ENCODE measurements at regions not wholly inside any gene's neighbourhood (a gene's known extent, or its start where the extent isn't known, plus 50 kb on each side); places are given as distances from the start of the nearest gene placed in this dataset.

DNA sequence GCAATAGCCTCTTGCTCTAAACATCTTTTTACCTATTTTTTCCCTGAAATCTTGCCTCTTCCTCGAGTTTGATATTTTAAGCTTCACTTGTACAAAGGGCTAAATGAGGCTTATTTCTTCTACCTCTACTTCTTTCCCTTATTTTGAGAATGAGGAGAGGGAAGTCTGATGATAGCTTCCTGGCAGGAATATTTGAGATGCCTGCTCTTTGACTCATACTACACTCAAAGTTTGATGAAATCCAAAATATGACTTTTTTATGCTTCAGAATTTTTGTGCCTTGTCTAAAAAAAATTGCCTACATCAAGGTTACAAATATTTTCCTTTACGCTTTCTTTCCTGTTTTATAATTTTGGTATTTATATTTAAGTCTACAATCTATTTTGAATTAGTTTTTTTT is 624.4 kb upstream of the PLXNA2 start:
- CTCF ChIA-PET, result no interaction called here
- no peaks in the 10 kb centered on the region for H3K27me3 Mint-ChIP-seq
- H3K36me3 Mint-ChIP-seq (ENCODE audit: low read depth), result no peaks in the 10 kb centered on the region
- peaks cover 3% of the 10 kb centered on the region for H3K9me3 Mint-ChIP-seq
- H3K4me1 Mint-ChIP-seq (ENCODE audit: low read depth), result no peaks in the 10 kb centered on the region
- TF ChIP-seq, protein P1, sequence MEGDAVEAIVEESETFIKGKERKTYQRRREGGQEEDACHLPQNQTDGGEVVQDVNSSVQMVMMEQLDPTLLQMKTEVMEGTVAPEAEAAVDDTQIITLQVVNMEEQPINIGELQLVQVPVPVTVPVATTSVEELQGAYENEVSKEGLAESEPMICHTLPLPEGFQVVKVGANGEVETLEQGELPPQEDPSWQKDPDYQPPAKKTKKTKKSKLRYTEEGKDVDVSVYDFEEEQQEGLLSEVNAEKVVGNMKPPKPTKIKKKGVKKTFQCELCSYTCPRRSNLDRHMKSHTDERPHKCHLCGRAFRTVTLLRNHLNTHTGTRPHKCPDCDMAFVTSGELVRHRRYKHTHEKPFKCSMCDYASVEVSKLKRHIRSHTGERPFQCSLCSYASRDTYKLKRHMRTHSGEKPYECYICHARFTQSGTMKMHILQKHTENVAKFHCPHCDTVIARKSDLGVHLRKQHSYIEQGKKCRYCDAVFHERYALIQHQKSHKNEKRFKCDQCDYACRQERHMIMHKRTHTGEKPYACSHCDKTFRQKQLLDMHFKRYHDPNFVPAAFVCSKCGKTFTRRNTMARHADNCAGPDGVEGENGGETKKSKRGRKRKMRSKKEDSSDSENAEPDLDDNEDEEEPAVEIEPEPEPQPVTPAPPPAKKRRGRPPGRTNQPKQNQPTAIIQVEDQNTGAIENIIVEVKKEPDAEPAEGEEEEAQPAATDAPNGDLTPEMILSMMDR (IDR thresholded peaks at IDR 0.05), result no peak
- H3K4me3 ChIP-seq (ENCODE audit: low read length), result no peak overlapping the region
- H3K4me3 Mint-ChIP-seq, result no peak overlapping the region
- H3K27ac Mint-ChIP-seq, result no peak overlapping the region
- POLR2A ChIA-PET, result no interaction called here
- ATAC-seq (ENCODE audit: poor library complexity) (no peak), DNase-seq (no peak)
- intact Hi-C loops (cut with DNase I, micrococcal nuclease), result no loop called here
- no peaks in the 10 kb centered on the region for H3K4me1 ChIP-seq (ENCODE audit: insufficient read depth, low read length)
- H3K9me3 ChIP-seq (ENCODE audit: control insufficient read depth in 1 of 2, insufficient read depth in 1 of 2, low read length in 2 of 2), result no peaks in the 10 kb centered on the region
- H3K27ac ChIP-seq (ENCODE audit: low read depth in 1 of 2, low read length in 2 of 2), result no peak overlapping the region
- H3K36me3 ChIP-seq (ENCODE audit: insufficient read depth, low read length), result no peaks in the 10 kb centered on the region
- no peaks in the 10 kb centered on the region for H3K27me3 ChIP-seq (ENCODE audit: control insufficient read depth in 1 of 2, insufficient read depth in 2 of 2, low read length in 2 of 2)

DNA sequence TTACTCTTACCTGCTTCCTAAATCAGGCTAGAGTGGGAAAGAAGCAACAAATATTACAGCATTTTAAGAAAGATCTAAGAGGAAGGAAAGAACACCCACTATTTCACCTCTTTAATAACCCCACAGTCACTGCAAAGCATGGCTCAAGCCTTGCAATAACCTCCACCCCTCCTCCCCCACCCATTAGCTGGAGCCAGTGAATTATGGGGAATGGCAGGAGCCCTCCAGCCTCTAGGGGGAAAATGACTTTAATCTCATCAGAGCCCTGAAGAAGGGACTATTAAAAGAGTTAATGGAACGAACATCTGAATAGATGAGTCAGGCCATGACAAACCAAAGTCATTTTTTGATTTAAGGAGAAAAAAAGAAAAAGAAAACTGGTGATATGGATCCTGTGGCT is 630.7 kb upstream of the PLXNA2 start:
- Histone ChIP-seq H3K27me3 (ENCODE audit: control insufficient read depth in 1 of 2, insufficient read depth in 2 of 2, low read length in 2 of 2) (no peaks in the 10 kb centered on the region), H3K9me3 (ENCODE audit: control insufficient read depth in 1 of 2, insufficient read depth in 1 of 2, low read length in 2 of 2) (no peaks in the 10 kb centered on the region), H3K4me1 (ENCODE audit: insufficient read depth, low read length) (no peaks in the 10 kb centered on the region), H3K36me3 (ENCODE audit: insufficient read depth, low read length) (no peaks in the 10 kb centered on the region), H3K27ac (ENCODE audit: low read depth in 1 of 2, low read length in 2 of 2) (no peak overlapping the region), H3K4me3 (ENCODE audit: low read length) (no peak overlapping the region)
- intact Hi-C loops (cut with DNase I, micrococcal nuclease), result no loop called here
- no peaks in the 10 kb centered on the region for H3K27me3 Mint-ChIP-seq
- CTCF ChIA-PET, result no interaction called here
- peaks cover 8% of the 10 kb centered on the region for H3K9me3 Mint-ChIP-seq
- POLR2A ChIA-PET, result no interaction called here
- H3K27ac Mint-ChIP-seq, result no peak overlapping the region
- no peak for DNase-seq
- H3K4me1 Mint-ChIP-seq (ENCODE audit: low read depth), result no peaks in the 10 kb centered on the region
- H3K36me3 Mint-ChIP-seq (ENCODE audit: low read depth), result no peaks in the 10 kb centered on the region
- no peak overlapping the region for H3K4me3 Mint-ChIP-seq
- no peak for ATAC-seq (ENCODE audit: poor library complexity)
- TF ChIP-seq, protein P1 (IDR thresholded peaks at IDR 0.05), result no peak

DNA sequence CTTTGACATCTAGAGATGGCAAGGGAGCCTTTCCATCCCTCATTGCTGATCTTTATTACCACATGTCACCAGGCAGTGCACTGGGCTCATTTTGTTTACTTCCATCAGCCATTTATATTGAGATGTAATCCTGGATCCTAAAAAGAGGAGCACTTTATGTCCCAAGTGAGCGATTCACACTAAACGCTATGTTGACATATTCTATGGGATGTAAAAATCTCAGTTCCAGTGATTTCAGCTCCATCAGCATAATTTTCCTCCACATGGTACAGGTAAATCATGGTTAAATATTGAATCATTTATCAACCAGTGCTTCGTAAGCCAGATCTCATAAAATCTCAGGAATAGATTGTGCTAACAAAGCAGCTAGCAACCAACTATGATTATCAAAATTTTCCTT is 634.8 kb upstream of the PLXNA2 start:
- CTCF ChIA-PET, result no interaction called here
- Mint-ChIP-seq H3K27ac (no peak overlapping the region), H3K4me3 (no peak overlapping the region), H3K9me3 (peaks cover 5% of the 10 kb centered on the region), H3K36me3 (ENCODE audit: low read depth) (no peaks in the 10 kb centered on the region), H3K27me3 (no peaks in the 10 kb centered on the region), H3K4me1 (ENCODE audit: low read depth) (no peaks in the 10 kb centered on the region)
- H3K27ac ChIP-seq (ENCODE audit: low read depth in 1 of 2, low read length in 2 of 2), result no peak overlapping the region
- no peak overlapping the region for H3K4me3 ChIP-seq (ENCODE audit: low read length)
- no peak for DNase-seq
- H3K27me3 ChIP-seq (ENCODE audit: control insufficient read depth in 1 of 2, insufficient read depth in 2 of 2, low read length in 2 of 2), result no peaks in the 10 kb centered on the region
- intact Hi-C loops (cut with DNase I, micrococcal nuclease), result no loop called here
- no peak for ATAC-seq (ENCODE audit: poor library complexity)
- no peaks in the 10 kb centered on the region for H3K4me1 ChIP-seq (ENCODE audit: insufficient read depth, low read length)
- no peaks in the 10 kb centered on the region for H3K9me3 ChIP-seq (ENCODE audit: control insufficient read depth in 1 of 2, insufficient read depth in 1 of 2, low read length in 2 of 2)
- no peaks in the 10 kb centered on the region for H3K36me3 ChIP-seq (ENCODE audit: insufficient read depth, low read length)
- POLR2A ChIA-PET, result no interaction called here
- TF ChIP-seq, protein P1 (IDR thresholded peaks at IDR 0.05), result no peak
